ENCODE measurements at regions not wholly inside any gene's neighbourhood (a gene's known extent, or its start where the extent isn't known, plus 50 kb on each side); places are given as distances from the start of the nearest gene placed in this dataset.
A peak's percentile ranks its signal among the peaks of the same experiment; 100 is the strongest.

GRCh38 chr12:97380440-97380839 lies 82.2 kb upstream of the RMST start:
- no peak for DNase-seq
- Histone ChIP-seq H3K4me2 (ENCODE audit: low read depth, low read length) (no peak overlapping the region), H3K27ac (ENCODE audit: low read length) (no peak overlapping the region), H4K20me1 (ENCODE audit: insufficient read depth, low read length) (no peaks in the 10 kb centered on the region), H3F3A (ENCODE audit: insufficient read depth, low read length) (no peaks in the 10 kb centered on the region), H3K36me3 (replicated peaks; ENCODE audit: insufficient read depth, low read length) (no peaks in the 10 kb centered on the region), H2AFZ (ENCODE audit: low read length) (no peak overlapping the region), H3K79me2 (ENCODE audit: low read length) (no peaks in the 10 kb centered on the region), H3K27me3 (replicated peaks; ENCODE audit: insufficient read depth, low read length) (no peaks in the 10 kb centered on the region), H3K9ac (ENCODE audit: low read length) (no peak overlapping the region), H3K9me2 (replicated peaks; ENCODE audit: insufficient read depth, low read length) (no peaks in the 10 kb centered on the region), H3K4me1 (ENCODE audit: low read length) (no peaks in the 10 kb centered on the region), H3K4me3 (ENCODE audit: low read length) (no peak overlapping the region), H3K9me3 (replicated peaks; ENCODE audit: insufficient read depth, low read length) (no peaks in the 10 kb centered on the region)
- TF ChIP-seq CTCF (IDR thresholded peaks at IDR 0.05; ENCODE audit: low read length) (no peak), EZH2phosphoT487 (IDR thresholded peaks at IDR 0.05; ENCODE audit: low read length) (no peak)

DNA sequence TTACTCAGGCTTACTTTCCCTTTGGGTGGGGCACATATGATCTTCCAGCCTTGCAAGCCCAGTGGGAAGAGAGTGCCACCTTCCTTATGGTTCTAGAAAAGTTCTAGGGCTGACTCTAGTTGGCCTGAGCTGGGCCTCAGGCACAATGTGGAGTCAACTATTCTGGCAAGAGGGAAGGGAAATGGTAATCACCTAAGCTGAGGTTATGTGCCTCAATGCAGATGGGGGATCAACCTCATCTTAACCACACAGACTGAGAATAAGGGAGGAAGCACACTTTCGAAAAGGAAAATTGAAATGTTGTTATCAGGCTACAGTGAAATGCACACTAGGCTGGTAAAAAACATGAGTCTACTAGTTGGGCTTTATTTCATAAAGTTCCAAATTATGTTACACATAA lies 77.5 kb upstream of the RMST start:
- Histone ChIP-seq H3K4me3 (ENCODE audit: low read length) (no peak overlapping the region), H2AFZ (ENCODE audit: low read length) (no peak overlapping the region), H3K79me2 (ENCODE audit: low read length) (no peaks in the 10 kb centered on the region), H3F3A (ENCODE audit: insufficient read depth, low read length) (no peaks in the 10 kb centered on the region), H3K27ac (ENCODE audit: low read length) (no peak overlapping the region), H3K4me1 (ENCODE audit: low read length) (no peaks in the 10 kb centered on the region), H3K9me2 (replicated peaks; ENCODE audit: insufficient read depth, low read length) (no peaks in the 10 kb centered on the region), H3K27me3 (replicated peaks; ENCODE audit: insufficient read depth, low read length) (no peaks in the 10 kb centered on the region), H3K9me3 (replicated peaks; ENCODE audit: insufficient read depth, low read length) (no peaks in the 10 kb centered on the region), H3K36me3 (replicated peaks; ENCODE audit: insufficient read depth, low read length) (no peaks in the 10 kb centered on the region), H4K20me1 (ENCODE audit: insufficient read depth, low read length) (no peaks in the 10 kb centered on the region), H3K9ac (ENCODE audit: low read length) (no peak overlapping the region), H3K4me2 (ENCODE audit: low read depth, low read length) (no peak overlapping the region)
- TF ChIP-seq EZH2 (optimal IDR thresholded peaks at IDR 0.05; ENCODE audit: low read depth, low read length): no peak
- no peak for TF ChIP-seq CTCF (IDR thresholded peaks at IDR 0.05; ENCODE audit: low read length)
- no peak for TF ChIP-seq EZH2phosphoT487 (IDR thresholded peaks at IDR 0.05; ENCODE audit: low read length)
- peak; percentile 15 for DNase-seq

GRCh38 chr12:97386133-97386581 lies 76.4 kb upstream of the RMST start:
- no peak for DNase-seq
- H3K9me3 ChIP-seq (replicated peaks; ENCODE audit: insufficient read depth, low read length): no peaks in the 10 kb centered on the region

More at GRCh38 chr12:97386133-97386581, 76.4 kb upstream of the RMST start:
- H3K4me1 ChIP-seq (ENCODE audit: low read length): no peaks in the 10 kb centered on the region
- H3F3A ChIP-seq (ENCODE audit: insufficient read depth, low read length): no peaks in the 10 kb centered on the region
- H4K20me1 ChIP-seq (ENCODE audit: insufficient read depth, low read length): no peaks in the 10 kb centered on the region
- H3K36me3 ChIP-seq (replicated peaks; ENCODE audit: insufficient read depth, low read length): no peaks in the 10 kb centered on the region
- no peaks in the 10 kb centered on the region for H3K79me2 ChIP-seq (ENCODE audit: low read length)
- no peaks in the 10 kb centered on the region for H3K27me3 ChIP-seq (replicated peaks; ENCODE audit: insufficient read depth, low read length)
- no peak overlapping the region for H3K9ac ChIP-seq (ENCODE audit: low read length)
- no peaks in the 10 kb centered on the region for H3K9me2 ChIP-seq (replicated peaks; ENCODE audit: insufficient read depth, low read length)
- no peak overlapping the region for H3K27ac ChIP-seq (ENCODE audit: low read length)
- H2AFZ ChIP-seq (ENCODE audit: low read length): no peak overlapping the region
- no peak overlapping the region for H3K4me3 ChIP-seq (ENCODE audit: low read length)
- no peak for TF ChIP-seq EZH2phosphoT487 (IDR thresholded peaks at IDR 0.05; ENCODE audit: low read length)
- no peak for TF ChIP-seq CTCF (IDR thresholded peaks at IDR 0.05; ENCODE audit: low read length)
- TF ChIP-seq EZH2 (optimal IDR thresholded peaks at IDR 0.05; ENCODE audit: low read depth, low read length): no peak
- H3K4me2 ChIP-seq (ENCODE audit: low read depth, low read length): no peak overlapping the region

Data from MM.1S (cell line).